GM21576 (cell line): ENCODE measurements at regions not wholly inside any gene's neighbourhood (a gene's known extent, or its start where the extent isn't known, plus 50 kb on each side); places are given as distances from the start of the nearest gene placed in this dataset.
A peak's percentile ranks its signal among the peaks of the same experiment; 100 is the strongest.

Experiments
- ATAC-seq: cut with Tn5 transposase; IDR thresholded peaks from one replicate; pipeline ENCODE4 v1.9.1; 2021; ENCODE audit warnings: mild to moderate bottlenecking, moderate library complexity; ENCODE audit not compliant: unreplicated experiment

GRCh38 chr14:95442633-95443021 is 73.8 kb downstream of the SYNE3 start:
- ATAC-seq: peak; percentile 79

GRCh38 chr14:95442016-95442632 is 74.3 kb downstream of the SYNE3 start:
- peak; percentile 11 for ATAC-seq

- ATAC-seq: no peak
These were observed 75.5 kb downstream of the SYNE3 start for GRCh38 chr14:95440951-95441350.

DNA sequence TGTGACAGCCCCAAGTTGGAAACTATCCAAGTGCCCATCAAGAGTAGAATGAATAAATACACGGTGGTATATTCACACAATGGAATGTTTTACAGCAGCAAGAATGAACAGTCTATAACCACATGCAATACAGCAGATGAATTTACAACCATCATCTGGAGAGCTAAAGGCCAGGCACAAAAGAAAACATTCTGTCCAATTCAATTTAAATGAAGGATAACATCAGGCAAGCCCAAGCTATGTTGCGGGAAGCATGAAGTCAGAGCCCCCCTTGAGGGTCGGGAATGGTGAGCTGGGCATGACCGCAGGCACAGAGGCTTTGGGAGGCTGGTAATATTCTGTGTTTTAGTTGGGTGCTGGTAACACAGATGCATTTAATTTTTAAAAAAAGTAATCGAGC is 76.0 kb downstream of the SYNE3 start:
- no peak for ATAC-seq

- no peak for ATAC-seq
These were observed 76.6 kb downstream of the SYNE3 start for GRCh38 chr14:95439881-95440280.

- ATAC-seq: no peak
These were observed 78.7 kb downstream of the SYNE3 start for GRCh38 chr14:95437715-95438114.

GRCh38 chr14:95436354-95436753 is 80.1 kb downstream of the SYNE3 start:
- ATAC-seq: no peak

DNA sequence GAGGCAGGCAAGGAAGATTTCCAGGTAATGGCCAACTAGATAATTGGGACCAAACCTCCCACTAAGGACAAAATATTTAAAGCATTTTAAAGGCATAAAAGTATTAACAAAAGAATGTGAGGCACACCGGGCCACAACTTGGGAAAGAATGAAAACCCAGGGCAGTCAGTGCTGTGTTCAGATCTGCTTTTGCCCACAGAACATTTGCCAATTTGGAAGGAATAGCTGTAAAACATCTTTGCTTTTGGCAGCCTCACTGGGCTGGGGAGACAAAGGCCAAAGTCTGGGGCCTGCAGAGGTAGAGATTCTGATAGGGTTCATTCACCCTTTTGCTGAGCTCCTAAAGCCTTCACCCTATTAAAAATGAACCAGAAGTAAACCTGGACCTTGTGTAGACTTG is 82.3 kb downstream of the SYNE3 start:
- ATAC-seq: no peak

DNA sequence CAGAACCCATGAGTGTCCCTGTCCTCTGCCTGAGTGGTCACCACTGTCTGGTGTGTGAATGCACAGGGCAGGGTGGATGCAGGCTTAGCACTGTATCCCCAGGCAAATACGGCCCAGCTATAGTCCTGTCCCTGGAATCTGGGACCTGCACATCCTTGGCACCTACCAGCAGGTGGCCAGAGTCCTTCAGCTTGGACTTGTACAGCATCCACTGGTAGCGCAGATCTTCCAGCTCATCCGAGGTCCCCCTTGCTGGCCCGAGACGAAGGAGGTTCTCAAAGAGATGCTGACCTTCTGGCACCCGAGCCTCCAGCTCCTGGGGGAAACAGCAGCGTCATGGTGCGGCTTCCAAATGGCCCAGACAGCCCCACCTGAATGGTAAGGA is 83.4 kb downstream of the SYNE3 start:
- no peak for ATAC-seq

DNA sequence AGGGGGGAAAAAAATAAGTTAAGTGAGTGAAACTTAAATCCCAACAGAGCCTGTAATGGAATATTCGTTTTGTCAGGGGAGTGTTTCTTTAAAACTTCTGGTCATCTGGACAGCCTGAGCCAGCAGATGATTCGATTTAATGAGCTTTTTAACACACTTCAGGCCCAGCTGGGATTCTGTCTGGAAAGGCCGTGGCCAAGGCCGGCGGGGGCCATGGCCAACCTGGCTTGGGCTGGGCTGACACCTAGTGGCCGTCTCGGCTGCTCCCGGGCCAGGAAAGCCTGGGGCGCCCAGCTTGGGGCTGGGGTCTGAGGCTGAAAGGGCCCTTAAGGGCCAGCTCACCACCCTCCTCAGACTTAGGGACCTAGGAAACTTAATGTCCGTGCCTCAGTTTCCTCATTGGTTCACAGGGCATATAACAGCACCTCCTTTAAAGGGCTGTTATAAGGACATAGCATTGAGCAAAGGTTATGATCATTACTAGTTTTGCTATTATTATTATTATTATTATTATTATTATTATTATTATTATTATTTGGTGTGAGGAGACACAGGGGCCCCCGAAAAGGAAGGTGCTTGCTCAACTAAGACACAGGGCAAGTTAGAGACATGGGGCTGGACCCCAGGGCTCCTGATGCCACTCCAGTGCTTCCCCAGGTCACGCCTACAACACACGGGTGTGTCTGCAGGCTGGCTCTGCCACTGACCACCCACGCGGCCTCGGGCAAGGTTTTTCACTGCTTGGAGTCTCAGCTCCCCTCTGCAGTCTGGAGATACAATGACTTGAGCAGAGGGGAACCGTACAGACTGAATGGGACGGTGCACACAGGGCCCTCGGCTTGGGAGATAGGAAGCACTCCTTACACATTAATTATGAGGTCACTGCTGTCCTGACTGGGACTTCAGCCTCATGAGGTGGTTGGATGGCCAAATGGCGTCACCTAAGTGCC is 84.0 kb downstream of the SYNE3 start:
- ATAC-seq: no peak

DNA sequence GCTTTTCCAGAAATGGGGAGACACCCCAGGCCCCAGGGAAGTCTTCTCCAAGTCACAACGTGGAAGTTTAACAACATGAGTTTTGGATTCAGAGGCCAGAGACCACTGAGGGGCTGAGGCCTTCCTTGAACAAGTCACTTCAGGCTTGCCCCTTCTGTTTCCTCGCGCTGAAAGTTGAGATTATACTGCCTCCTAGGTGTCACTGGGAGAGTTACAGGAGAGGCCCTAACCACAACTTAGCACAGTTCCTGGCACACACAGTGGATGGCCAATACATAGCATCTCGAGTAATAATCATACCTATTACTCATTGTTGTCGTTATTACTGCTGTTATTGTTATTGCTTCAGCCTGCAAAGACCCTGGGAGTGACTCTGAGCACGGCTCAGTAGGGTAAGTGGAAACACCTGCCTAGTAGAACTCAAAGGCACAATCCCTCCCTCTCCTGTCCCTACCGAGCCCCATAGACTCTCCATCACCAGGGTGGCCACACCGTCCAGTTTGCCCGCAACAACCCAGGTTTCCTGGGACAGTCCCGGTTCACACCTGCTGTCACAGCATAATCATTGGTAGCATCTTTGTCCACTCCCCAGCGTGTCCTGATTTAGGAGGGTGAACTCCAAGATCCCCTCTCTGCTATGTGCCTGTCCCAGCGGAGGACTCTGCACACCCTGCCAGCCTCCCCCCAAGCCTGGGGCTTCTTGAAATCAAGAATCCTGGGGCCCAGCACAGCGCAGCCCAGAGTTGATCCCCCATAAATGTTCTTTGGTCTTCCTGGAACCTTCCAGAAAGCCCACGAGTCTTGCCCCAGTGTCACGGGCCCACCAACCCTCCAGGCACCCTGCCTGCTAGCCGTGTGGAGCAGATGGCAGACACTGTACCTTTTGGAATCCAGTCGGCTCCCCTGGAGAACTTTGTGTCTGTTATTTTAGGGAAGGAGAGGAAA is 85.0 kb downstream of the SYNE3 start:
- no peak for ATAC-seq

- no peak for ATAC-seq
These were observed 87.9 kb downstream of the SYNE3 start for GRCh38 chr14:95428557-95428956.

DNA sequence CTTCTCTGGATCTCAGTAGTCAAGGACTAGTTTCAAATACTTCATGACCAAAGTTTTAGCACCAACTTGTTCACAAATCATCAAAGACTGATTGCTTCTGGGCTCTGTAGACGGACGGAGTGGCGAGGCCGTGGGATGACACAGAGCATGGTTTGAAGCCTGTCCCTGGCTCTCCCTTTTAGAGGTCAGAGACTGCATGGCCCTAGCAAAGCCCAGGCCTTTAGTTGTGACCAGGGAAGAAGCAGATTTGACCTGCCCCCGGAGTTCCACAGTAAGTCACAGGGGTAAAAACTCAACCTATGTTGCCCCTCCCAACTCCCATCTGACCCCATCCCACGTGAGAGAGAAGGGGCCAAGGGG is 90.4 kb downstream of the SYNE3 start:
- ATAC-seq: no peak

DNA sequence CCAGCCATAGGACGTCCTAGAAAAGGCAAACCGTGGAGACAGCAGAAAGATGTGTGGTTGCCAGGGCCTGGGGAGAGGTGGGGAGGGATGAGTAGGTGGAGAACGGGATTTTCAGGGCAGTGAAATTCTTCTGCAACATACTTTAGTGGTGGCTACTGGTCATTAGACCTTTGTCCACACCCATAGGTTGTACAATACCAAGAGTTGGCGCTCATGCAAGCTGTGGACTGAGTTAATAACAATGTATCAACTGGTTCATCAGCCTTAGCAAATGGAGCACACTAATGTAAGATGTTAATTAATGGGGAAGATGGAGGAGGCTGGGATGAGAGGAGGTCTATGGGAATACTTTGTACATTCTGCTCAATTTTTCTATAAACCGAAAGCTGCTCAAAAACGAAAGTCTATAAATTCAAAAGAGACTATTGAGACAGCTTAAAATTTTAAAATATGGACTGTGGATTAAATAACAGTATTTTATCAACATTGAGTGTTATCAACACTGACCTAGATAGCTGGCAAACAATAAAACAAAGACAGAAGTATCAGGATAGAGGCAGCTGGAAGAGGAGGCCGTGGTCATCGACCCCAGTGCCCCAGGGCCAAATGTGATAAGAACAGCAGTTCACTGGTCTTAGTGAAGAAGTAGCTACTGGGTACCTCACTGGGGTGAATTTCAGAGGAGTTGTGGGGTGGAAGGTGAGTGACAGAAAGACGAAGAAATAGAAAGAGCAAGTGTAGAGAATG is 90.9 kb downstream of the SYNE3 start:
- no peak for ATAC-seq

- no peak for ATAC-seq
These were observed 91.9 kb downstream of the SYNE3 start for GRCh38 chr14:95424529-95424928.

DNA sequence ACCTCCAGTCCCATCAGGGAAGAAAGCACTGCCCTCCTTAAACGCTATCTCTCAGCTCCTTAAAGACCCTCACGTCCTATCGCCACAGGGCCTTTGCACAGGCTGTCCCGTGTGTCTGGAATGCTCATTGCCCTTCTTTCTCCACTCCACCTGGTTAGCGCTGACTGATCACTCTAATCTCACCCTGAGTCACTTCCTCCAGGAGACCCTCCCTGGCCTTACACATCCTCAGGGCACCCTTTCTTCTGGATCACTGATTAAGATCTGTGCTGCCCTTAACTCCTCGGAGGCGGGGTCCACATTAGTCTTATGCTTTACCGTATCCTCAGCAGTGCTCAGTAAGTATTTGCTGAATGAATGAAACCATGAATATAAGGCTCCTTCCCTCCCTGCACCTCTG is 94.7 kb downstream of the SYNE3 start:
- ATAC-seq: no peak

- ATAC-seq: no peak
These were observed 96.4 kb downstream of the SYNE3 start for GRCh38 chr14:95420060-95420459.

GRCh38 chr14:95419569-95419968 is 96.9 kb downstream of the SYNE3 start:
- ATAC-seq: no peak

DNA sequence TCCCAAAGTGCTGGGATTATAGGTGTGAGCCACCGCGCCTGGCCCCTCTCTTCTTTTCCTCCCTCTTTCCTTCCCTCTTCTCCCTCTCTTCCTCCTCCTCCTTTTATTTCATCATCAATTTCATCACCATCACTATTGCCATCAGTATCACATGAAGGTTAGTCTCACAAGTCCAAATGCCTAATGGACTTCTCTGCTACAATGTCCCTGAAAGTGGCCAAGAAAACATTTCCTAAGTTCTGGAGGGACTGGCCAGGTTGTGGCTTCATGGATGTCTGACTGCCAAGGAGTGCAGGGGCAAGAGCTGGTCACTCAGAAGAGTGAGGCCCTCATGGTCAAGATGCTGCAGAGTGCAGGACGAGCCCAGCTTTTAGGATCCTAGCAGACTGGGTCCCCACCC is 97.6 kb downstream of the SYNE3 start:
- ATAC-seq: no peak

- ATAC-seq: no peak
These were observed 97.8 kb upstream of the CLMN start for GRCh38 chr14:95417492-95417891.

DNA sequence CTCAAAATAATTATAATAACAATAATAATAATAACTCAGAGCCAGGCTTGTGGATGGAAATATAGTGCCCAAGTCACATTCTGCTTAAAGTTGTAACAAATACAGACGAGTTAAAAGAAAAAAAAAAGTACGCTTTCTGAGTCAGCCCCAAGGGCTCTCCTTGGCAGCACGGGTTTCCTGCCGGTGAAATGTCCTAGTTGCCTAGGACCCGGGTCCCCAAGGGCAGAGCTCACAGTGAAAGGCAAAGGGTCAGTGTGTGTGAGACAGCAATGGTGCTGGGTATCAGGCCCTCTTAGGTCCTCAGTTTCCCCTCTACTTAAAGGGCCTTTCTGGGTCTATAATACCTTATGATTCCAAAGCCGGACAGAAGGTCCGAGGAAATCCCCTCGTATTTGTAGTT is 96.3 kb upstream of the CLMN start:
- no peak for ATAC-seq
